ENCODE measurements at regions not wholly inside any gene's neighbourhood (a gene's known extent, or its start where the extent isn't known, plus 50 kb on each side); places are given as distances from the start of the nearest gene placed in this dataset.
"Not testable (repeated sequence)": the region's sequence is repeated elsewhere in the genome, so short reads cannot be mapped to it uniquely, and the experiment has no call there.

- DNase-seq (no peak), ATAC-seq (ENCODE audit: insufficient read depth, low FRiP score) (no peak)
- Histone ChIP-seq H3K4me3 (no peak overlapping the region), H3K9me3 (ENCODE audit: control insufficient read depth in 4 of 4, insufficient read depth in 3 of 4, low read length in 3 of 4) (peaks cover 0 to 2% (median 0%) of the 10 kb centered on the region in 4 donors), H3K9ac (ENCODE audit: insufficient read depth in 1 of 2, low read length in 2 of 2) (no peak overlapping the region), H3K27ac (ENCODE audit: low read depth in 1 of 2, low read length in 1 of 2) (no peak overlapping the region), H3K36me3 (ENCODE audit: control insufficient read depth in 4 of 4, insufficient read depth in 4 of 4, low read length in 4 of 4) (no peaks in the 10 kb centered on the region), H3K4me1 (ENCODE audit: control insufficient read depth in 5 of 5, insufficient read depth in 5 of 5, low read length in 5 of 5) (no peaks in the 10 kb centered on the region), H3K27me3 (ENCODE audit: control insufficient read depth in 3 of 3, insufficient read depth in 3 of 3, low read length in 2 of 3) (no peaks in the 10 kb centered on the region)
- WGBS, 2 donors: 92 to 99% methylated on average over 1 of the region's 1 CpG
- no peak for TF ChIP-seq CTCF (IDR thresholded peaks at IDR 0.05; ENCODE audit: control extremely low read depth, extremely low read depth)
Observed at GRCh38 chr21:22355949-22356348, 1357.7 kb downstream of the NCAM2 start.

DNA sequence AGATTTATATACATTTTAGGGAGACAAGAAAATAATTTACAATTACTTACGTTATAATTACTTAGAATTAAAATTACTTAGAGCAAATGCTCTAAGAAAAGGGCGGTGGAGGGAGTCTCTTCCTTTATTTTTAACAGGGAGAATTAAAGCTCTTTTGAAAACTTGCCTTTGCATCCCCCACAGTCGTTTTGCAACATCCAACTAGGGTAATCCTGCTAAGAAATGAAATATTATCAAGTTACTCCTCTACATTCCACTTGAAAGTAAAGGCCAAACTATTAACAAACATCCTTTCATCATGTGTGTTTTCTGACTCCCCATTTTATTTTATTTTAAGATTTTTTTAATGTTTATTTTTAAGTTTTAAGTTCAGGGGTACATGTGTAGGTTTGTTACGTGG, 1358.5 kb downstream of the NCAM2 start:
- no peak for ATAC-seq (ENCODE audit: insufficient read depth, low FRiP score)
- no peaks in the 10 kb centered on the region for H3K4me1 ChIP-seq (ENCODE audit: control insufficient read depth in 5 of 5, insufficient read depth in 5 of 5, low read length in 5 of 5)
- 66 to 72% methylated on average over 4 of the region's 4 CpGs for WGBS, 2 donors

GRCh38 chr21:22359599-22359998, 1361.4 kb downstream of the NCAM2 start:
- H3K9ac ChIP-seq (ENCODE audit: insufficient read depth in 1 of 2, low read length in 2 of 2): not testable (repeated sequence)

More for the DNA sequence above, 1358.5 kb downstream of the NCAM2 start:
- no peak overlapping the region for H3K9ac ChIP-seq (ENCODE audit: insufficient read depth in 1 of 2, low read length in 2 of 2)
- H3K27me3 ChIP-seq (ENCODE audit: control insufficient read depth in 3 of 3, insufficient read depth in 3 of 3, low read length in 2 of 3): no peaks in the 10 kb centered on the region
- H3K27ac ChIP-seq (ENCODE audit: low read depth in 1 of 2, low read length in 1 of 2): no peak overlapping the region
- DNase-seq: no peak
- TF ChIP-seq CTCF (IDR thresholded peaks at IDR 0.05; ENCODE audit: control extremely low read depth, extremely low read depth): no peak
- no peak overlapping the region for H3K4me3 ChIP-seq
- H3K9me3 ChIP-seq (ENCODE audit: control insufficient read depth in 4 of 4, insufficient read depth in 3 of 4, low read length in 3 of 4): peaks cover 0 to 2% (median 0%) of the 10 kb centered on the region in 4 donors
- H3K36me3 ChIP-seq (ENCODE audit: control insufficient read depth in 4 of 4, insufficient read depth in 4 of 4, low read length in 4 of 4): no peaks in the 10 kb centered on the region

DNA sequence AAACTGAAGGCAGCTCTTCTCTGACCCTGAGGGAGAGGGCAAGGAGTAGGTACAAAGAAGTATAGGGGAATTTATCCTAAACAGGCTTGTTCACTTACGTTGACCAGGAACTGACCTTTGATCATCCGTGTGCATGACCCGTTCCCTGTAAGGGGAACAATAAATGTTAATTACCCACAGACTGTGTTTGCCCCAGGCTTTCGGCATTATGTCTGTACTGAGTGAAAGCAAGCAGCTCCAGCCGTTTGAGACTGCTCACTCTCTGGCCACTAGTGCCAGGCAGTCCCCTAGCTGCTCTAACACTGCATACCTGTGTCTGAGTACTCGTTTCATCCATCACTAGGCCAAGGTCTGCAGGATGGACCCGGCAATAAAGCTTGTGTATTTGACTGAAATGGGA, 1365.3 kb downstream of the NCAM2 start:
- 85 to 88% methylated on average over 7 of the region's 7 CpGs for WGBS, 2 donors
- Histone ChIP-seq H3K27me3 (ENCODE audit: control insufficient read depth in 3 of 3, insufficient read depth in 3 of 3, low read length in 2 of 3) (no peaks in the 10 kb centered on the region), H3K4me1 (ENCODE audit: control insufficient read depth in 5 of 5, insufficient read depth in 5 of 5, low read length in 5 of 5) (no peaks in the 10 kb centered on the region), H3K9me3 (ENCODE audit: control insufficient read depth in 4 of 4, insufficient read depth in 3 of 4, low read length in 3 of 4) (peaks cover 0 to 5% (median 1%) of the 10 kb centered on the region in 4 donors), H3K27ac (ENCODE audit: low read depth in 1 of 2, low read length in 1 of 2) (no peak overlapping the region), H3K4me3 (no peak overlapping the region), H3K9ac (ENCODE audit: insufficient read depth in 1 of 2, low read length in 2 of 2) (no peak overlapping the region), H3K36me3 (ENCODE audit: control insufficient read depth in 4 of 4, insufficient read depth in 4 of 4, low read length in 4 of 4) (no peaks in the 10 kb centered on the region)
- ATAC-seq (ENCODE audit: insufficient read depth, low FRiP score): no peak
- no peak for DNase-seq
- TF ChIP-seq CTCF (IDR thresholded peaks at IDR 0.05; ENCODE audit: control extremely low read depth, extremely low read depth): no peak

More at GRCh38 chr21:22359599-22359998, 1361.4 kb downstream of the NCAM2 start:
- H3K27ac ChIP-seq (ENCODE audit: low read depth in 1 of 2, low read length in 1 of 2); H3K27me3 ChIP-seq (ENCODE audit: control insufficient read depth in 3 of 3, insufficient read depth in 3 of 3, low read length in 2 of 3); ATAC-seq (ENCODE audit: insufficient read depth, low FRiP score); H3K36me3 ChIP-seq (ENCODE audit: control insufficient read depth in 4 of 4, insufficient read depth in 4 of 4, low read length in 4 of 4); H3K9me3 ChIP-seq (ENCODE audit: control insufficient read depth in 4 of 4, insufficient read depth in 3 of 4, low read length in 3 of 4); H3K4me1 ChIP-seq (ENCODE audit: control insufficient read depth in 5 of 5, insufficient read depth in 5 of 5, low read length in 5 of 5); H3K4me3 ChIP-seq; DNase-seq: not testable (repeated sequence)
- WGBS, 2 donors: 80 to 93% methylated on average over 5 of the region's 5 CpGs

Data from lung (tissue), 11 donors.